SIG-M5 (cell line): ENCODE measurements at regions not wholly inside any gene's neighbourhood (a gene's known extent, or its start where the extent isn't known, plus 50 kb on each side); places are given as distances from the start of the nearest gene placed in this dataset.

Experiments used
- DNase-seq: peaks from one replicate; lab custom pipeline; 2025; lab: John Stamatoyannopoulos, UW

DNA sequence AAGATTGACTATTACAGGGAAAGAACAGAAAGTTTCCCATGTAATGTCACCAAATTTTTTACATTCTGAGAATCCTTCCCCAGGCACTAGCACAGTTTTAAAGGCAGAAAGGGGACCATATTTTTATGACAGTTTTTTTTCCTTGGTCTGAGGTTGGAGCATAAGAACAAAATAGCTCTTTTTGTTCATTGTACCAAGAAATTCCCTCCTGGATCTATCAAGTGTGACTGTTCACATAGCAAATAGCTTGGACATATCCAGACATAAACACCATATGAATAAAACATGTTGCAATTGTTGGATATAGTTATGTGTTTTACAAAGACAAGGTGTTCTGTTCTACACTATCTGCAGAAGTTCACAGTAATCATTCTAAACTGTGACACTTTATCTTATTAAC, 182.4 kb upstream of the ADGRL2 start:
- no peak for DNase-seq

DNA sequence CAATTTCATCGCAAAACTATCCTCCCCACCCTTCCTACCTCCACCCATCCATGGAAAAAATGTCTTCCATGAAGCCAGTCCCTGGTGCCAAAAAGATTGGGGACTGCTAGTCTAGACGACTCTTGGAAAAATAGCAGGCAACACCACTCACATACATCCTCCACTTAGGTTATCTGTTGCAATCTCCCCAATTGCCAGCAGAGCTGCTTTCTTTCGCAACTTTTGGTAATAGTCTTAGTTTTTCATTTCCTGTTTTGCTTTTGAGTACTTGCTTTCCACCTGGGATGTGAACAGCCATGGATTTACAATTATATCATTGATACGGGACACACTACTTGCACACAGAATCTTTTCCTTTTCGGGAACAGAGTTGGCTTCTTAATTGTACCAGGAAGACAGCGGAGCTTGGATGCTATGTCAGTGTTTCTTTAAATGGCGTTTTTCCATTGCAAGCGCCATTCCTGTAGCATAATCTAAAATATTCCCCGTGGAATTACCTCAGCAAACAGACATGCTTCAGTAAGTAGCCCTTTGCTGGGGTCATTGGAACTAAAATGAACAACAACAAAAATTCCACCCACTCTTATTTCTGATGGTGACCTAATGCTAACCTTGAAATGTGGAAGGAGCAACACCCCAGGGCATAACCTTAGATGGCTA, 183.3 kb upstream of the ADGRL2 start:
- no peak for DNase-seq

DNA sequence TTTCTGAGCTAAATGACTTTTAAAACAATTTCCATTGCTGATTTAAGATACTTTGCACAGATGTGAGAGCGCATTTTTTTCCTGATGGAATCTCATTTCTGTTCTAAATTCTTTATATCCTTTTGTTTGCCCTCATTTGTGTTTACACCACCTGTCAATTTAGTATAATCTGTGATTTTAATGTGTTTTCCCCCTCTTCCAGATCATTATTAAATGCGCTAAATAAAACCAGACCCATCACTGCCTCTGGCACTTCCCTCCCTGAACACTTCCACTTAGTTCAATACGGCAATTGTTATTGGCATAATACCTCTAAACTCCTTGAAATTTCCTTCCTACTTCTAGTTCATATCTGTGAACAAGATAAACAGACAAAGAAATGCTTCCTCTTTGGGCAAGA, 186.9 kb upstream of the ADGRL2 start:
- DNase-seq: no peak

DNA sequence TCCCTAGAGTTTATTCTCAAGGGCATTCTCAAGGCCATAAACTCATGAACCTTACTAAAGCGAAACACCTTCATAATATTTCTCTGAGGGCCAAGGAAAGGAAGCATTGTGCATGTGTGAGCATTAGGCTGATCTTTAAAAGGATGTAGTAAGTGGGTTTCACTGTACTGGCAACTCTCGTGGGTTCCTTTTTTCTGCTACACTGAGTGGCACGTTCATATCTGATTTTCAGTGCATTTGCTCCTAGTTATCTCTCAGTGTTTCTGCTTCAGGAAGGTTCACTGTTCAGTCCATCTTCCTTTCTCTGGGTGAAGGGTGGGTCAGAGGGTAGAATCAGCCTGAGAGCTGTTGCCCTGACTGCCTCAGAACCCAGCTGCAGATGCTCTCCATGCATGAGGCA, 192.8 kb upstream of the ADGRL2 start:
- DNase-seq: no peak

DNA sequence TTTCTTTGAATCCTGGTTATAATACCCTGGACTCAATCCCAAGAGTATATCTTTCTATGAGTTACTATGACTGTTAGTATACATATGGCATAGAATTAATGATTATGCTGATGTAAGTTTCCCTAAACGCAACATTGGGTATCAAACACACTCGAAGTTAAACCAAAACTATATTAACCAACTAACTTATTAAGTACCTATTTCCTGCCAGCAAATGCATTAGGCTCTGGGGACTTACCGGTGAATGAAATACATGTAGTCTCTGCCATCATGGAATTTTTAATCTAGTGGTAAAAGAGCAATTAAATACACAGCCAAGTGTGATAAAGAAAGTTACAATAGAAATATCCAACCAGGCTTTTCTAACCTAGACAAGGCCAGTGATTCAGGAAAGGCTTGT, 193.6 kb upstream of the ADGRL2 start:
- DNase-seq: no peak

DNA sequence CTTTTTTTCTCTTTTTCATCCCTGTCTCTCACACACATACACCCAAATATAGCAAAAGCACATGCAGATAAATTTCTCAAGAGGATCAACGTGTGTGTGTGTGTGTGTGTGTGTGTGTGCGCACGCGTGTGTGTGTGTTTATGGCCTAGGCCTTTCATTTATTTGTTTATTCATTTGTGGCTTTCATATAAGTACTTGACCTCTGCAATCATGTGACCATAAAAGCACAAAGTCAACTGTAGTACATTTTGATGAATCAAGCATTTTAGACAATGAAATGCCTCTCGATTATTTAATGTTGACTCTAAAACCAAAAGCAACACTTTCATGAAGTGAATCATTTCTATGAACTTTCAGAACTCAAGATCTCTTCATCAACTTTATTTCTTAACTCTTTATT, 194.1 kb upstream of the ADGRL2 start:
- no peak for DNase-seq

DNA sequence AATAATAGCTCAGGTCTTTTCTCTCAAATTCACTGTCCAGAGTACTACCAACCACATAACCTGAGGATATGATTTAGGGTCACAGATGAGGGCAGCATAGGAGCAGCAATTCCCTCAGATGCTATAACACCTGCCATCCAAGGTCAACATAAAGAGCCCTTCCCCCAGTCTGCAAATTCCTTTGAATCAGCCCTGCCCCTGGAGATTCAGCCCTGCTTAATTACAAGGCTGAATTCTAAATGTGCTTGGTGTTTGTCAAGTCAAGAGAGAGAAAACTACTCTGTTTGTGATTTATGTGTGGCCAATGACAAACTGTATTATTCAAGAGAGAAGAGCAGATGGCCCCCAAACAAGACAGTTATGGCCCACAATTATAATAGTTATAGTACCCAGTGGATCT, 195.7 kb upstream of the ADGRL2 start:
- DNase-seq: no peak

DNA sequence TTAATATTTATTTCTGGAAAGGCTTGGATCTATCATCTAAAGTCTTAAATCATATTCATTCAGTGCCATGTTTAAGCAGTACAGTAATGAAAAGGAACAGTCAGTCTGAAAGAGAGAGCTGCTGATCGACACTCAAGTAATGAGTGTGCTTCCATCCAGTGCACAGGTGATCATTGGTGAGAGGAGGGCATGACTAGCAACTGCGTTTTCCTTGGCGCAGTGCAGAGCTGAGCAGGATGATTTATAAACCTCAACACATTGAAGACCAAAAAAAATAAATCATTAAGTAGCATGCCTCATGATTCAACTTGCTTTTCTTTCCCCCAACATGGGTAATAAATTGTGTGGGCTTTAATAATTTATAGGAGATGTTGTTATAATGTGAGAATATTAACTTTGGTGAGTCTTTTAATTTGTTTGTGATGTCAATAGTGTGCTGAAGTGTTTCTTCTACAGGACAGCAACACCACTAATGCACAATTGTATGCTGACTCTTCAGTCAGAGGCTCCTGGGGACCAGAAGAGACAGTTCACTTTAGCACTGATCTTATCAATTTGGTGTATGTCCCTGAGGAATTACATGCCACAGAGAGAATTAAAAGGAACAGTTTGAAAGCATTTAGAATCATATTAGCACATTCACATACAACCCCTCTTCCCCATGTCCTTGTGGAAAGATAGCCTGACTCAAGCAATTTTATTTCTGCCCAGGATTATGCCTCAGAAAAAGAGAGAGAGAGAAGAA, 199.7 kb upstream of the ADGRL2 start:
- no peak for DNase-seq

DNA sequence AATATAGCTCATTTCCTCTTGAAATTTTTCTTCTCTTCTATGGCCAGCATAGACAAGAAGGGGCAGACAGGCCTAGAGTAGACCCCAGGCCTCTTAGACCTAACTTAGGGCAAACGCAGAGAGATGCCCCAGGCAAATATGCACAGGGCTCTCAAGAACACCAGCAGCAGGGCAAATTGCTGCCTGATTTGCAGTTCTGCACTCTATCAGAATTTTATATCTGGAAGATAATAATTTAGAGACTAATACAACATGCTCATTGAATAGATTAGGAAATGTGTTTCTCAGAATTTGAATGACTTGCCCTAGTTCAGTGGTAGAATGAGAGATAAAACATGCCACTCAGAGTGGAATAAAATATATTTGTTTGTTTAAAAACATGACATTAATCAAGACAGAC, 200.4 kb upstream of the ADGRL2 start:
- no peak for DNase-seq

DNA sequence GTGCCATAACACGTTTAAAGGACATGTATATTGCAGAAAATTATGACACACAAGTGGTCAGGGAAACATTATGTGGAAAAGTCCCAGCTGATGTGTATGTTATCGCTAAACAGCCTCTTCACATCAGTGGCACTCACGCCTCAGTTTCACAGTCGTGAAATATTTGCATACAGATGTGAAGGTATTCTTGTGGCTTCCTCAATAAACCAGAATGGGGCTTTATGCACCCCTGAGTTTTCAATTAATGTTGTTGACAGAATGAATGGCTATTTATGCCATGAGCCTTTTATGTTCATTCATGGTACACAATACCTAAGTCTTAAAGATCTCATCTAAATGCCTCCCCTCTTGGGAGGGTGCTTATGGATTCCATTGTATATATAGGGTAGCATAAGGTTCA, 202.1 kb upstream of the ADGRL2 start:
- no peak for DNase-seq

DNA sequence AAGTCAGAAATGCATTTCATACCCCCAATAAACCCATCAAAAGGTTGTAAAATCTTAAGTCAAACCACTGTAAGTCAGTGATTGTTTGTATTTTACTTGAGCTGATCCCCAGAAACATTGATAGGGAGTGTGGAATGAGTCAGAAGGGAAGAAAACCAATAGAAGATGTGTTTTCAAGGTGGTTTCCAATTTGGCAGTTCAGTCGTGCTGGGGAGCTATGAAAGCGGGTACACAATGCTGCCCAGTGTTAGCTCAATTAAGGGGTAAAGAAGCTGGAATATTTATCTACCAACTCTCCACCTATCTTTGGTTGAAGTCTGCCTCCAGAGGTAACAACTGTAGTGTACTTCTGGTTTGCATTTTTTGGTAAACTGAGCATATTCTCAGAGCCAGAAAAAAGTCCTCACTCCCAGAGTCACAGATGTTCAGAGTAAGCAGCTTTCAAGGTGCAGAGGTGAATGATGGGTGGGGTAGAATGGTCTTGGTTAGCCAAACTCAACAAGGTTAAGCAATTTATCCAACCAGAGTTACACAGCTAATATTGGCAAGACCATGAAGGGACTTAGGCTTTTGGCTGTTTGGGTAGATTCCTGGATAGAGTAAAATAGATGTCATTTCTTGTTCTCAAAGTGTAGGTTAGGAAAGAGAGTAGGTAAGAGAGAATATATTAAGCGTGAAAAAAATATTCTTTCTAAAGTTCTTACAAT, 202.9 kb upstream of the ADGRL2 start:
- no peak for DNase-seq

DNA sequence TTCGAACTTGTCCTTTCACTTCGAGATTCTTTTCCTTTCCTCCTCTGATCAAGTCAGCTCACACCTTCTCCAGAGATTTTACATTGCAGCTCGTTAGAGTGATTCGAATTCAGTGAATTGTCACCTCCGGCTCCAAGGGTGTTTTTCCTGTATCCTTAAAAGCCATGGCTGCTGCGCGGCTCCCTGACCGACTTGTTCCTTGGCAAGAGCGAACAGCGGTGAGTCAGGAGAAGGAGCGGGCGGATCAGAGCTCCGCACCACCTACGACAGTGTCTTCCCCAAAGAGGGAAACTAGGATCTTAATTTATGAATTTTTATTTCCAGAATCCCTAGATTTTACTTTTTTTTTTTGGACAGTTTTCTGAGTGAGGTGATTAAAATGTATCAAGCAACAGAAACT, 204.4 kb upstream of the ADGRL2 start:
- DNase-seq: no peak

DNA sequence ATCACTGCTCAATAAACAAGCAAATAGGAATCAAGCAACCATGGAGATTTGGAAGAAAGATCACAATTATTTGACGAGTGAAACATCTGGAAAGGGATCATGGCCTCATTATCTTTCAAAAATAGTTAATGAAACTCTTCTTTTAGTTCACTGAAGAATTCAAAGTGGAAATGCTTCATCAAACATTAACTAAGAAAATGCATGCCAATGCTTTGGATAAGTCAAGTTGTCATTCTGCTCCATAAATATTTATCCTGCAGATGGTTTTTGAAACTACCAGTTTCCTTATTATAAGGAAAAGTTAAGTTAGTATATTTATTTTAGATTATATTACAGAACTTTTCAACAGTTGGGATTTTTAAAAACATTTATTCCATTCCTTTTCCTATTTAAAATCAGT, 206.5 kb upstream of the ADGRL2 start:
- DNase-seq: no peak

DNA sequence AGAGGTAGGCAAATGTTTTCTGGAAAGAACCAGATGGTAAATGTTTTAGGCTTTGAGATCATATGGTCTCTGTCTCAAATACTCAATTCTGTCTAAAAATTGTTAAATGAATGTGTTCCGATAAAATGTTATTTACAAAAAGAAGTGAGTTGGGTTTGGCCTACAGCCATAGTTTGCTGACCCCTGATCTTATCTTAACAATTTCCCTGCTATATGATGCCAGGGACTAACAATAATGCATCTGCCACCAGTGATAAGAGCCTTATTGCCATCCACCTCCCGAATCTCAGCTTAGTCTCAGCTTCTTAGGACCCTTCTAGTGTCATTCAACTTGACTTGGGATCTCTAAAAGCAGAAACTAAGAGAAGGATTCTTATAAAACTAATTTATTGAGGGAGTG, 208.5 kb upstream of the ADGRL2 start:
- DNase-seq: no peak

DNA sequence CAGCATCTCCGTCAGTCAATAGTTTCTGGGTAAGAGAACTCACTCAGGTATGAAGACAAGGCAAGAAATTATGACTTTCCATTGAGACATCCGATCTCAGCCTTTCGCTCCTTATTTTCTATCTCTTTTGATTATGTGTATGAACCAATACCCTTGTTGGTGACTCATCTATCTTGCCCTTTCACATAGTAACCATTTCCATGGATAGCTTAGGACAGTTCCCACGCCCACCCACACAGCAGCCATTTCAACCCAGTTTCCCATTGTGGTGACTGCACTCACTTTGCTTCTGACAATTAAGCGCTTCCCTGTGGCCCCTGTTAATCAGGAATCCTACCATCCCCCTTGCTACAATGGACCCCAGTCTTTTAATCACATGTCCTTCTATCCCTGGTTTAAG, 210.6 kb upstream of the ADGRL2 start:
- DNase-seq: no peak

DNA sequence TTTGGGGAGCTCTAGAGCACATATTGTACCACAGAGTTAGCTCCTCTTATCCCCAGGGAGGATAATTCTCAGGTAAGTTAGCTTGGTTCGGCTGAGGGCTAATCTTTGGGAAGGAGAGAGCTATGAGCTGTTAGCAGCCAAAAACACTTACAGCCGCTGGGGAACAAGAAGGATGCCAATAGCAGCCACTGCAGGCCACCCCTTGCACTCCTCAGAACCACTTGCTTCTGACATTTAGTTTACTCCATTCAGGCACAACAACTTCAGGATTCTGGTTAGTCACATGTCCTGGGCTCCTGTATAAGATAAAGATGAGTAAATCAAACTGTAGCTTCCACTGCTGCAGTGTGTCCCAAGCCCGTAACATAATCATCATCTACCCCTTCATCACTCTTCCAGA, 212.6 kb upstream of the ADGRL2 start:
- DNase-seq: no peak

DNA sequence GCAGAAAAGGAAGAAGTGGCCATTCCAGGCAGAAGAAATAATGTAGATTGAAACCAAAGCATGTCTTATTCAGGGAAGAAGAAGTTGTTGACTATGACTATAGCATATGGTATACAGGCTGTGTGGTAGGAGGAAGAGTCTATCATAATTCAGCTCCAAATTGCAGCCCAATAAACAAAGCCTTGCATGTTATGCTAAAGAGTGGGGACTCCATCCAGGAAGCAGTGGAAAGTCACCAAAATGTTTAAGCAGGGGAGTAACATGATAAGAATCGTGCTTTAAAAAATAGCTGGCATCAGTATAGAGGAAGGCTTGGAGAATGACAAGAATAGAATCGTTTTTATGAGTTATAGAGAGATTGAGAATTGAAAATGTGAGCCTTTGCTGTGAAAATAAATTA, 213.3 kb upstream of the ADGRL2 start:
- no peak for DNase-seq

DNA sequence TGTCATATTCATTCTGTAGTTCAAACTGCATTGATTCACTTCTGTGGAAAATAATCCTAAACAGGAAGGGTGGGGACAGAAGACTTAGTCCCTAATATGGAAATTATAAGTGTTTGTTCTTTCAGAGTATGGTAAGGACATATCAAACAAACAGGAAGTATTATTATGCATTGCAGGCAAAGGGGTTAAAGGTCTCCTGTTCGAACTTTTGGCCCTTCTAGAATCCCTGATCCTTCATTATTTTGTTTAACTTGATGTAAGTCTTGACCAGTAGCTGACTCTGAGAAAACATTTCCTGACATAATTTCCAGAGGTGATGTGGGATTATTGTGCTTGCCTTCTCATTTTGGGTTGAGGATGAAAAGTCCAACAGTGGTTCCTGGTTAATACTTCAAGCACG, 215.4 kb upstream of the ADGRL2 start:
- no peak for DNase-seq

DNA sequence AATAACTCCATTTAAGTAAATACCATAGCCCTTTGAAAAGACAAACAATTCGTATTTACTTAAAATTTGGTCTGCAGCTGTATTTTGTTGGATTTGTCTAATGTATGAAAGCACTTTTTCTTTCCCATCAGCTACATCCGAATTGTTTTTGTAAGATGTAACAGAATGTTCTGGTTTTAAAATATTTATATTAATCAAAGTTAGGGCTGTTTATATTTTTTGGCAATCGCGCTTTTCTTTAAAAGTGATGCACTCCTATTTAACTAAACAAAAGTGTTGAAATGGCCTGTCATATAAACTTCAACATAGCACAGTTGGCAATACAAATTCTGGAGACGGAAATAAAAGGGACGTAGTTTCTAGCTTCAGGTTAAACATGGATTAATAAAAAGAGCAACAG, 216.3 kb upstream of the ADGRL2 start:
- DNase-seq: no peak

DNA sequence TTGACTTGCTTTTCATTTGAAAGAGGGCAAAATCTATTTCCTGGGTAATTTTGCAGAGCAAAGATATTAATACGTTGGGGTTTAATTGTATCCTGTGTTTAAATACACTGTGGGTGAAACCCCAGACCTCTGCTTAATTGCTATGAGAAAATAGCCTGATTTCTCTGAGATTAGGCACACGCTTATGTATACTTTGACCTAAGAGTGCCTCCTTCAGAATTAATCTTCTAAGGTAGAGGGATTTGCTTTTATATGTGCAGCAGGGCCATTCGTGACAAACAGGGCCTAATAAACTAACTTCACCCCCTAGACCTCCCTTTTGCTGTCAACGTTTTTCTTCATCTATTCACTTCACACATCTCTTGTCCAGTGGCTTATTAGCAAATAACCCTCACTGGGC, 216.9 kb upstream of the ADGRL2 start:
- no peak for DNase-seq

DNA sequence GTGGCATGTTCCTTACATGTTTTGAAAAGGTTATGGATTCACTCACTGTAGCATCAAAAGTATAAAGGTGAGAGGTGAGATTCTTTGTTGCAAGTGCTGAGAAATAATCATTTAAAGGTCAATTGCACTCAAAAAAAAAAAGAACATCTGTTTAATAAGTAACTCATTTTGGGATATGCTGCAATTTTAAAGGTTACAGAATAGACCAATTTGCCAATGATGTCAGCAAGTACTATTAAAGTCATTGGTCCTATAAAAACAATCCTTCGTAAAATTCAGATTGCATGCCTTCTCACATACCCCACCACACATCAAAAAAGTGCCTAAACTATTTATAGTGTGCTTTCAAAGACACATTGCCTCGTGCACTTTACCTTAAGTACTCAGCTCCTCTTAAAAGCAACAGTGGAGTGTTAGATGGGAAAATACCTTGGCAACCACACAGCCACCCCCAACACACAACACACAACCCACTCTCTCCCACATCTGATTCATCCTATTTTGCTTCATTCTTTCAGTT, 218.2 kb upstream of the ADGRL2 start:
- DNase-seq: no peak

DNA sequence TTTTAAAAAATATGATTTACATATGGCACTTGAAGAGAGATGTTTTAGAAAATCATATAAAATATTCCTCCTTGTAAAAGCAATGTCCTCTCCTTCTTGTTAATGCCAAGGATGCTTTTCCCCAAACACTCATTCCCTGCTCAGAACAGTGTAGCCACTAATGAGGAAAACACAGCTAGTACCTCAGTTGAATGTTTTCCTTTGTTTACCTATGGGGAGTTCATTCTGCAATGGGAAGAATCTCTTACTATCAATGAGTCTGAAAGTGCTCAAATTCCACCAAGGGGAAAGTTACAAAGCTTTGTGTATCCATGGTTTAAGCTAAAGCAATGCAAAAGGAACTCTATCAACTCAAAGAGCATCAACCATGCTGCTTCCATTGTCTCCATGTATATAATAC, 221.9 kb upstream of the ADGRL2 start:
- no peak for DNase-seq

DNA sequence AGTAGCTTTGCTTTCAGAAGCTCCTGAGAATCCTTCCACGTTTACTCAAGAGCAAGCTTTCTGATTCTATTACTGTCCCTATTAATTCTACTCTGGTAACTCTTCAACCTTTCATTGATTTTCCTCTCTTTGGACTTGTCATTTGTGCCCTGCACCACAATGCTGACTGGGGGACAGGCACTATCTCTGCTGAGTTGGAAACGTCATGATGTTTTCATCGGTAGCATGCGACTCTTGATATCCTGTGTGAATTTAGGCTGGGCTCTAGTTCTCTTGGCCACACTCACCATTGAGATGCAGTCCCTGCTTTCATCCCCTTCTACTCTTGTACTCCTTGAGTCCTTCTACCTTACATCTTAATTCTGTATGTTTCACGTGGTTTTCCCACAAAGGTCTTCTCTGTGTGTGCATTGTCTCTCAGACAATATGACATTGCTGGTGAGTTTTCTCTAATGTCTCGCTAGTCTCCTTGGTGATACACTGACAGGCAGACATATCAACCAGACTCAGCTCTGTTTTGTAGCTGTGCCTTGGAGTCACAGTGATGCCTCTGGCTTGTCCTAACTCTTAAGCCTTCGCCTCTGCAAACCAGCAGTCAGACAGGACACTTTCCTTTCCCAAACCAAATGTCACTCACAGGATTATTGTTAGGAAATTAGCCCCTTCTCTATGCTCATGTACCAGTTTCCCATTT, 223.6 kb upstream of the ADGRL2 start:
- no peak for DNase-seq
